ENCODE measurements at regions not wholly inside any gene's neighbourhood (a gene's known extent, or its start where the extent isn't known, plus 50 kb on each side); places are given as distances from the start of the nearest gene placed in this dataset.

DNA sequence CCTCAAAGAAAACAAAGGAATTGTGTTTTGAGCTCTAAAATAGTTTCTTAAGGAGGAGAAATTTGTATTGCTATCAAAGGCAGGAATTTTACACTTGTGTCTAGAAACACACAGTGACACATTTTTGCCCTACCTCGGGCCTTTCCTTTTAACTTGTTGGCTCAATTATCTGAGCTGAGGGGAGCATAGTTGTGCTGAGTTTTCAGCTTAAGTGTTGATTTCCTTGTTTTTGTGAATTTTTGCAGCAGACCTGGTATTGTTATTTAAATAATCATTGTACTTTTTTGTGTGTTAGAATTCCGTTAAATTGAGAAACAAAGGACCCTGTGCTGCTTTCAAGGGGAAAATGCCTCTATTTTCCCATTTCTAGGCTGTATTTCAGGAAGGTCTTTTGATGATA lies 249.7 kb downstream of the CD83 start:
- TF ChIP-seq, protein P1, sequence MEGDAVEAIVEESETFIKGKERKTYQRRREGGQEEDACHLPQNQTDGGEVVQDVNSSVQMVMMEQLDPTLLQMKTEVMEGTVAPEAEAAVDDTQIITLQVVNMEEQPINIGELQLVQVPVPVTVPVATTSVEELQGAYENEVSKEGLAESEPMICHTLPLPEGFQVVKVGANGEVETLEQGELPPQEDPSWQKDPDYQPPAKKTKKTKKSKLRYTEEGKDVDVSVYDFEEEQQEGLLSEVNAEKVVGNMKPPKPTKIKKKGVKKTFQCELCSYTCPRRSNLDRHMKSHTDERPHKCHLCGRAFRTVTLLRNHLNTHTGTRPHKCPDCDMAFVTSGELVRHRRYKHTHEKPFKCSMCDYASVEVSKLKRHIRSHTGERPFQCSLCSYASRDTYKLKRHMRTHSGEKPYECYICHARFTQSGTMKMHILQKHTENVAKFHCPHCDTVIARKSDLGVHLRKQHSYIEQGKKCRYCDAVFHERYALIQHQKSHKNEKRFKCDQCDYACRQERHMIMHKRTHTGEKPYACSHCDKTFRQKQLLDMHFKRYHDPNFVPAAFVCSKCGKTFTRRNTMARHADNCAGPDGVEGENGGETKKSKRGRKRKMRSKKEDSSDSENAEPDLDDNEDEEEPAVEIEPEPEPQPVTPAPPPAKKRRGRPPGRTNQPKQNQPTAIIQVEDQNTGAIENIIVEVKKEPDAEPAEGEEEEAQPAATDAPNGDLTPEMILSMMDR (IDR thresholded peaks at IDR 0.05; ENCODE audit: insufficient read depth, low read depth, low read length) = no peak
- TF ChIP-seq EZH2 (IDR thresholded peaks at IDR 0.05; ENCODE audit: insufficient read depth, low read length) = no peak
